ENCODE measurements at regions not wholly inside any gene's neighbourhood (a gene's known extent, or its start where the extent isn't known, plus 50 kb on each side); places are given as distances from the start of the nearest gene placed in this dataset.

DNA sequence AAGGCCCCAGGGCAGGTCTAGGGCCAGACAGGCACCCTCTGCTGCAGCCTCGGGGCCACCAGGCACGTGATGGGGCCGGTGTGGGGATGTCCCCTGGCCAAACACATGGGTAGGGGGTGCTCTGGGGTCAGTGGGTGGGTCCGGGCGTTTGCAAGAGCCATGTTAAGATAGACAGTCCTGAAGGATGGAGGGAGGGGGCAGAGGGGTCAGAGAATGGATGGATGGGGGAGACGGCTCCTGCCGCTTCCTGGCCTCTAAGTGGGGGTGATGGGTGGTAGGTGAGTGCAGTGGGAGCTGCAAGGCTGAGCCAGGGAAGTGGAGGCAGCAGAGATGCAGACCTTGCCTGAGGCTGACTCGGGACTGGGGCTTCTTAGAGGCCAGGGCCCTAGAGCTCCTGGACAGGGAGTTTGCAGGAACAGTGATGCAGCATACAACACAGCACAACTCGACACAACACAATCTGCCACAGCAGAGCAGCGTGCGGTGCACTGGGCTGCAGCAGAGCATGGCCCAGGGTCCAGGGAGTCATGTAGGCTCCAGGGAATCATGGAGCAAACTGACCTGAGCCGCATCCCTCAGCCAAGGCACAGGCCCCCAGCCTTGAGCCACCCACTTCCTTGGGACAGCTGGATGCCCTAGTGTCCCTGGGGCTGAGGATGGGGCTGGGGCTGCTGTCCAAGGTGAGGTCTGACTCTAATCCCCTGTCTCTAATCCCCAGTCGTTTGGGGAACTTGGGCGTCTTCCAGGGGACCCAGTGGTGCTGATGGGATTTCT is 97.5 kb downstream of the SCGB2B2 start (continued):
- TF ChIP-seq REST (IDR thresholded peaks at IDR 0.05; ENCODE audit: low read depth, low read length) (no peak), YY1 (IDR thresholded peaks at IDR 0.05; ENCODE audit: low read depth) (no peak), MXI1 (IDR thresholded peaks at IDR 0.05; ENCODE audit: low read depth, low read length) (no peak)
- TF ChIP-seq, protein P1, sequence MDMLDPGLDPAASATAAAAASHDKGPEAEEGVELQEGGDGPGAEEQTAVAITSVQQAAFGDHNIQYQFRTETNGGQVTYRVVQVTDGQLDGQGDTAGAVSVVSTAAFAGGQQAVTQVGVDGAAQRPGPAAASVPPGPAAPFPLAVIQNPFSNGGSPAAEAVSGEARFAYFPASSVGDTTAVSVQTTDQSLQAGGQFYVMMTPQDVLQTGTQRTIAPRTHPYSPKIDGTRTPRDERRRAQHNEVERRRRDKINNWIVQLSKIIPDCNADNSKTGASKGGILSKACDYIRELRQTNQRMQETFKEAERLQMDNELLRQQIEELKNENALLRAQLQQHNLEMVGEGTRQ (IDR thresholded peaks at IDR 0.05; ENCODE audit: borderline replicate concordance, low read depth, low read length) = no peak

DNA sequence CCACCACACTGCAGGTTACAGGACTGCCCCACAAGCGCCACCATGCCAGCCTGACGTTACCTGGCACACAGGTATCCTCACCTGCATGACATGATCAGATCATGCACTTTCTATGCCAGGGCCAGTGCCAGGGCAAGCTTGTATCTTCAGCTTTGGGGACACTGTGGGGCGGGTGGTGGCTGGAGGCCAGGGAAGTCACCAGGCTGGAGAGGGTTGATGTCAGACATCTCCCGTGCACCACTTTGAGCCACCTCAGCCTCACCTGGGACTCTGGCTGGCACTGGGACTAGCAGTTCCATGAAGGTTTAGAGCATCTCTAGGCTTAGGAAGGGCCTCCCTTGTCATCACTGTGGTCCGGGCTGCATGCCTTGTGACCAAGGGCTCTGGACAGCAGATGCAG is 97.2 kb downstream of the WTIP start:
- CTCF ChIA-PET = no interaction called here
- DNase-seq = no peak
- Histone ChIP-seq H3K79me2 (ENCODE audit: insufficient read depth) (no peaks in the 10 kb centered on the region), H3F3A (replicated peaks; ENCODE audit: insufficient read depth) (no peaks in the 10 kb centered on the region), H3K9me3 (no peaks in the 10 kb centered on the region), H3K9me2 (no peaks in the 10 kb centered on the region), H4K20me1 (ENCODE audit: insufficient read depth) (no peaks in the 10 kb centered on the region), H3K4me2 (no peak overlapping the region), H3K4me1 (ENCODE audit: control insufficient read depth in 1 of 2, insufficient read depth in 2 of 2, low read depth in 1 of 2, low read length in 1 of 2) (no peaks in the 10 kb centered on the region), H2AFZ (ENCODE audit: low read depth) (no peak overlapping the region), H3K4me3 (ENCODE audit: low read depth in 2 of 2, low read length in 1 of 2) (no peak overlapping the region), H3K36me3 (replicated peaks in 1 of 2; ENCODE audit: control insufficient read depth in 1 of 2, insufficient read depth in 2 of 2, low read length in 1 of 2) (no peaks in the 10 kb centered on the region), H3K9ac (no peak overlapping the region), H3K27ac (ENCODE audit: low read depth in 2 of 2, low read length in 1 of 2) (no peak overlapping the region), H3K27me3 (ENCODE audit: insufficient read depth) (no peaks in the 10 kb centered on the region)
- 55% methylated on average over 5 of the region's 5 CpGs for WGBS (ENCODE audit: low lambda C conversion rate)
- POLR2A ChIA-PET = no interaction called here
- TF ChIP-seq SMC3 (IDR thresholded peaks at IDR 0.05; ENCODE audit: low read depth, low read length) (no peak), MEF2A (IDR thresholded peaks at IDR 0.05; ENCODE audit: borderline replicate concordance, low read depth) (no peak), FOSL2 (IDR thresholded peaks at IDR 0.05; ENCODE audit: borderline replicate concordance, low read depth) (no peak), GABPA (IDR thresholded peaks at IDR 0.05; ENCODE audit: low read depth) (no peak), FOXJ3 (CRISPR knock-in tag; IDR thresholded peaks at IDR 0.05) (no peak)

DNA sequence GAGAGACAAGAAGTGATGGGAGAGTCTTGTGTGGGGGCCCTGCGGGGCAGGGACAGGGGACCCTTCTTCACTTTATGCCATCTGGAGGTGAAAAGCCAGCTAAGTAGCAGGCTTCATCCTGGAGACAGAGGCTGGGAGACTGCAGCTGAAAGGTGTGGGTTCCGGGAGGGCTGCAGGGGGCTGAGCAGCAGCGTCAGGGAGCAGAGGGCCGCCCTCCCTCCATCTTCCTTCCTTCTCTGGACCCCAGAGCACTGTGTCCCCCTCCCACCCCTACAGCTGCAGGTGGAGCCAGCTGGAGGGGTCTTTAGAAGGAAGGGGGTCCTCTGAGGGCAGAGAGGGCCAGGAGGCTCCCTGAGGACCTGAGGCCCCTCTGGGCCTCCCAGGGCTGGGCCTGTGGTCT is 96.6 kb downstream of the WTIP start:
- Histone ChIP-seq H3K36me3 (replicated peaks in 1 of 2; ENCODE audit: control insufficient read depth in 1 of 2, insufficient read depth in 2 of 2, low read length in 1 of 2) (no peaks in the 10 kb centered on the region), H3K4me1 (ENCODE audit: control insufficient read depth in 1 of 2, insufficient read depth in 2 of 2, low read depth in 1 of 2, low read length in 1 of 2) (no peaks in the 10 kb centered on the region), H3F3A (replicated peaks; ENCODE audit: insufficient read depth) (no peaks in the 10 kb centered on the region), H3K9me2 (no peaks in the 10 kb centered on the region), H3K4me2 (no peak overlapping the region), H3K27ac (ENCODE audit: low read depth in 2 of 2, low read length in 1 of 2) (no peak overlapping the region), H2AFZ (ENCODE audit: low read depth) (no peak overlapping the region), H4K20me1 (ENCODE audit: insufficient read depth) (no peaks in the 10 kb centered on the region), H3K9ac (no peak overlapping the region), H3K9me3 (no peaks in the 10 kb centered on the region), H3K4me3 (ENCODE audit: low read depth in 2 of 2, low read length in 1 of 2) (no peak overlapping the region), H3K79me2 (ENCODE audit: insufficient read depth) (no peaks in the 10 kb centered on the region), H3K27me3 (ENCODE audit: insufficient read depth) (no peaks in the 10 kb centered on the region)
- ChIA-PET CTCF (no interaction called here), POLR2A (no interaction called here)
- DNase-seq = no peak
- WGBS (ENCODE audit: low lambda C conversion rate) = 36% methylated on average over 1 of the region's 4 CpGs
- TF ChIP-seq RFX5 (IDR thresholded peaks at IDR 0.05; ENCODE audit: low read length) (no peak), RAD21 (IDR thresholded peaks at IDR 0.05; ENCODE audit: low read length) (no peak), RXRA (IDR thresholded peaks at IDR 0.05; ENCODE audit: borderline replicate concordance, low read depth) (no peak), REST (IDR thresholded peaks at IDR 0.05; ENCODE audit: low read depth, low read length) (no peak)
- TF ChIP-seq, protein P2, sequence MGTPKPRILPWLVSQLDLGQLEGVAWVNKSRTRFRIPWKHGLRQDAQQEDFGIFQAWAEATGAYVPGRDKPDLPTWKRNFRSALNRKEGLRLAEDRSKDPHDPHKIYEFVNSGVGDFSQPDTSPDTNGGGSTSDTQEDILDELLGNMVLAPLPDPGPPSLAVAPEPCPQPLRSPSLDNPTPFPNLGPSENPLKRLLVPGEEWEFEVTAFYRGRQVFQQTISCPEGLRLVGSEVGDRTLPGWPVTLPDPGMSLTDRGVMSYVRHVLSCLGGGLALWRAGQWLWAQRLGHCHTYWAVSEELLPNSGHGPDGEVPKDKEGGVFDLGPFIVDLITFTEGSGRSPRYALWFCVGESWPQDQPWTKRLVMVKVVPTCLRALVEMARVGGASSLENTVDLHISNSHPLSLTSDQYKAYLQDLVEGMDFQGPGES (IDR thresholded peaks at IDR 0.05; ENCODE audit: low read depth, low read length) = no peak
